T-helper 17 cell (primary cell): ENCODE measurements at regions not wholly inside any gene's neighbourhood (a gene's known extent, or its start where the extent isn't known, plus 50 kb on each side); places are given as distances from the start of the nearest gene placed in this dataset.

Experiments used
- ATAC-seq: fragments of 150-1000 bp; cut with Tn5 transposase; 2 replicates; pipeline ENCODE4 v1.10.0; 2021; ENCODE audit warnings: mild to moderate bottlenecking, moderate library complexity
- DNase-seq, 3 donors: peaks; one replicate each; pipeline versions ENCODE4 v3.0.0 to v3.0.0-alpha.2; 2020 to 2021
- H3K9me3 ChIP-seq: one replicate; pipeline ENCODE4 v1.7.0; 2013; ENCODE audit warnings: low read length, mild to moderate bottlenecking; ENCODE audit not compliant: control insufficient read depth, poor library complexity, severe bottlenecking
- H3K27ac Mint-ChIP-seq: one replicate; pipeline ENCODE4 v1.8.0; 2022; ENCODE audit warnings: mild to moderate bottlenecking, moderate library complexity, mixed read lengths
- H3K27me3 Mint-ChIP-seq: one replicate; pipeline ENCODE4 v1.8.0; 2022; ENCODE audit warnings: mixed read lengths
- H3K36me3 Mint-ChIP-seq: one replicate; pipeline ENCODE4 v1.8.0; 2022; ENCODE audit warnings: low read depth, mixed read lengths
- H3K4me1 Mint-ChIP-seq: one replicate; pipeline ENCODE4 v1.8.0; 2022; ENCODE audit warnings: mild to moderate bottlenecking, mixed read lengths
- H3K4me3 Mint-ChIP-seq: one replicate; pipeline ENCODE4 v1.8.0; 2022; ENCODE audit warnings: mild to moderate bottlenecking, moderate library complexity, mixed read lengths

DNA sequence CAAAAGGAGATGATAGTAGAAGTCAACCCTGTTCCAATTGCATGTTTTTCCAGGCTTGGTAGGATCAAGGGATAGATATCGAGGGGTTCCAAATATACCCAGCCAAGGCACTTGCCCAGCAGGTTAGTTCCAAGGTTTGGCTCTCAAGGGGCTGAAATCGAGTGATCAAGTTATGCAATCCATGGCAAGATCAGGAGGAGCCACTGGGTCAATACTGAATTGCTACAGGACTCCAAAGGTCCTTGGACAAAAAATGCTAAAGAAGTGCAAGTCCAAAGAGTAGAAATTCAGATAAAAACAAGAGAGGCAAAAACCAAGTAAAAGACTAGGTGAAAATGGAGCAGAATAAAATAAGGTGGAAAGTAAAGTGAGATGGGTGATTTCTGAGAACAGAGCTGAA, 179.1 kb upstream of the RFX3 start:
- DNase-seq (no peak), ATAC-seq (no peak)
- no peaks in the 10 kb centered on the region for H3K9me3 ChIP-seq
- Mint-ChIP-seq H3K36me3 (peaks cover 2% of the 10 kb centered on the region), H3K4me3 (no peak overlapping the region), H3K27ac (no peak overlapping the region), H3K4me1 (no peaks in the 10 kb centered on the region), H3K27me3 (peaks cover 24% of the 10 kb centered on the region)

DNA sequence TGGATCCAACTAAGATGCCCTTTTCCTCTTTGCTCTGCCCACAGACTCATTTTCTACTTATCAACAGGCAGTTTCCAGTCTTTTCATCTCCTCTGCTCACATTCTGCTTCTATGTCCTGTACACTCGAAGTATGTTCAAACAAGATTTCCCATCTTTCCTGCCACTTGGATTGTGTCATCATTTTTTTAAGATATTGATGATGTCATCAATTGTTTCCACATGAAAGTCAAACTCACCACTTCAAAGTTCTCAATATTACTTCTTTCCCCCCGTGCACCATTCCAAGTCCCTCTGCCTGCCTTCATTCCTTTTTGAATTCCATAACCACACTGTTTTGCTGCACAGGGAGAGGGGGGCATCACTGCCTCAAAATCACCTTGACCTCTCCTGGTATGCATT, 175.0 kb upstream of the RFX3 start:
- peaks cover 30% of the 10 kb centered on the region for H3K27me3 Mint-ChIP-seq
- peaks cover 2% of the 10 kb centered on the region for H3K36me3 Mint-ChIP-seq
- no peaks in the 10 kb centered on the region for H3K9me3 ChIP-seq
- no peaks in the 10 kb centered on the region for H3K4me1 Mint-ChIP-seq
- no peak overlapping the region for H3K4me3 Mint-ChIP-seq
- ATAC-seq, result no peak
- DNase-seq, result no peak
- no peak overlapping the region for H3K27ac Mint-ChIP-seq

DNA sequence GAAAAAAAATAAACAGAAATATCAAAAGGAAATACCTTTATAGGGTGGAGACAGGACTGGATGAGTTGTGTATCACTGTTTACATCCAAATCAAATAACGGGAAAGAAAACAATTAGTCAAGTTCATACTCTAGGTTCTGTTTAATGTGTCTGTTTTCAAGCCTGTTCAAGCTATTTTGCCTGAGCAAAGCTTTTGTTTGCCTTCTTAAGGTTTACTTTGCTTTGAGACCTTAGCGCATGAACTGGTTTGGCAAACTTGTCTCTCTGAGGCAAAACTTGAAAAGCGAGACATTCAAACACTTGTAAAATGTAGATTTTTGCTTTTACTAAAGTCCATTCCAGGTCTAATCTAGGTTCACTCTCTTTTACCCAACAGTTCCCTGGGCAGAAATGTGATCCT, 174.1 kb upstream of the RFX3 start:
- DNase-seq (no peak), ATAC-seq (no peak)
- Mint-ChIP-seq H3K27me3 (peaks cover 22% of the 10 kb centered on the region), H3K4me1 (no peaks in the 10 kb centered on the region), H3K36me3 (peaks cover 2% of the 10 kb centered on the region), H3K27ac (no peak overlapping the region), H3K4me3 (no peak overlapping the region)
- no peaks in the 10 kb centered on the region for H3K9me3 ChIP-seq

DNA sequence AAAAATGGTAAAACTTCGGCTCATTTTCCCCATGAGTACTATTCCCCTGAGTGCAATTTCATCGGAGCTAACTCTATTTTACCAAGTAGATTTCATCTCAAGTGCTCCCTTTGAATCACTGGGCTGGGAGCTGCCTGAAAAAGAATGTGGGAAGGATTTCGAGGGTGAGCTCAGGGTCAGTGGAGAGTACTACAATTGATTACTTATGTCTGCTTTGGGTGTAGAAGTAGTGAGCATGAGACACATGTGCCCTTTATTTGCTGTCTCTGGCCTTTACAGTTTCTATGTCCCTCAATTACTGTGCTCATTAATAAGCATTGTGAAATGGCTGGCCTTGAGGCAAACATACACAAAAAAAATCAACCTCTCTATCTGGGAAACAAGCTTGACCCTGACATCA, 172.7 kb upstream of the RFX3 start:
- ATAC-seq (no peak), DNase-seq (no peak)
- peaks cover 2% of the 10 kb centered on the region for H3K36me3 Mint-ChIP-seq
- no peak overlapping the region for H3K4me3 Mint-ChIP-seq
- peaks cover 20% of the 10 kb centered on the region for H3K27me3 Mint-ChIP-seq
- no peaks in the 10 kb centered on the region for H3K9me3 ChIP-seq
- no peak overlapping the region for H3K27ac Mint-ChIP-seq
- H3K4me1 Mint-ChIP-seq, result no peaks in the 10 kb centered on the region

DNA sequence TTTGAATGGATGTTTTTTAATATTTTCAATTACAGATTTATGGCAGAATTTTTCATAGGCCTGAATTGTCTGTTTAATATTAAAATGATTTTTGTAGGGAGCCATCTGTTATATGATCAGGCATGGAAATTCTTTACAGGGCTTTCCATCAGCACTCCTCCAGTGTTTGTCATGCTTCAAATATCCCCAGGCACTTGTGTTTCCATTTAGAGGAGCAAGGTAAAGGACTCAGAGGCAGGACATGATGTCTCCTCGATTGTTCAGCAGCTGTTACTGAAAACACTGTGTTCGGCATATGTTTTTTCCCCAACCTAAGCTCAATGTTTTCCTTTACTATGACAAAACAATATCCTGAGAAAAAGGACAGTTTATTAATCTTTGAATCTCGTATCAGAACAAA, 172.3 kb upstream of the RFX3 start:
- H3K4me1 Mint-ChIP-seq, result no peaks in the 10 kb centered on the region
- ATAC-seq, result no peak
- H3K9me3 ChIP-seq, result no peaks in the 10 kb centered on the region
- H3K4me3 Mint-ChIP-seq, result no peak overlapping the region
- no peak overlapping the region for H3K27ac Mint-ChIP-seq
- peaks cover 20% of the 10 kb centered on the region for H3K27me3 Mint-ChIP-seq
- DNase-seq, result no peak
- H3K36me3 Mint-ChIP-seq, result peaks cover 2% of the 10 kb centered on the region

DNA sequence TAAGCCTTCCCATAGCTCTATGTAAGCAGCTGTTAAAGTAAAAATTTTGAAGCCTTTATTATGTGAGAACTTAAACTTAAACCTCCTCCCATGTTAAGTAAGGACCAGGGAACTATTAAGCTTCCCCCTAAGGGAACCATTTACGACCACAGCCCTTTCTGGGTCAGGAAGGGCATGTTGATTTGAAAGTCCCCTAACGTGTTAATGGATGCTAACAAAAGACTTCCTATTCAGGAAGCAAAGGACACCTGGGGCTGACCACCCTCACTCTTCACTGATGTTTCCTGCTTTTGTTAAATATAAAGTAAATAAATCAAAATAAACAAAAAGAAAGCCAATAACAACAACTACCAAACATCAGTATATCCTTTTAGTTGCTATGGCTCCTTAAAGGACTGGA, 170.6 kb upstream of the RFX3 start:
- no peak for DNase-seq
- H3K27ac Mint-ChIP-seq, result no peak overlapping the region
- H3K4me3 Mint-ChIP-seq, result no peak overlapping the region
- no peaks in the 10 kb centered on the region for H3K36me3 Mint-ChIP-seq
- H3K27me3 Mint-ChIP-seq, result peaks cover 20% of the 10 kb centered on the region
- ATAC-seq, result no peak
- H3K9me3 ChIP-seq, result no peaks in the 10 kb centered on the region
- H3K4me1 Mint-ChIP-seq, result no peaks in the 10 kb centered on the region

DNA sequence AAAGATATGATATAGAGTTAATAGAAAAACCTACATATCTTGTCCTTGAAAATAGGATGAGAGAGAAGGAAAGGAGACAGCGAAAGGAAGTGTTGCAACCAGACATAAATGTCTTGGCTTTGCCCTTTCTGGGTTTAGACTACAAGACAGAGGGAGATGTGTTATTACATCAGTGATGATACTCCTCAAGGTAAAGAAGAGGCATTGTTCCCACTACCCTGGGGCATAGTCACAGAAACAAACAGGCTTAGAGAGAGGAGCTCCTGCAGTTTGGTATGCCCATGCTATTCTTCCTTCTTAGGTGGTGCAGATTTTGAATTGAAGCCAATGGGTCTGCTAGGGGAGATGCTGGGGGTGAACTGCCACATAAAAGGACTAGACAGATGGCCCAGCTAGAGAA, 166.8 kb upstream of the RFX3 start:
- no peaks in the 10 kb centered on the region for H3K4me1 Mint-ChIP-seq
- no peaks in the 10 kb centered on the region for H3K9me3 ChIP-seq
- H3K27ac Mint-ChIP-seq, result no peak overlapping the region
- DNase-seq (no peak), ATAC-seq (no peak)
- H3K4me3 Mint-ChIP-seq, result no peak overlapping the region
- H3K36me3 Mint-ChIP-seq, result no peaks in the 10 kb centered on the region
- H3K27me3 Mint-ChIP-seq, result peaks cover 4% of the 10 kb centered on the region

DNA sequence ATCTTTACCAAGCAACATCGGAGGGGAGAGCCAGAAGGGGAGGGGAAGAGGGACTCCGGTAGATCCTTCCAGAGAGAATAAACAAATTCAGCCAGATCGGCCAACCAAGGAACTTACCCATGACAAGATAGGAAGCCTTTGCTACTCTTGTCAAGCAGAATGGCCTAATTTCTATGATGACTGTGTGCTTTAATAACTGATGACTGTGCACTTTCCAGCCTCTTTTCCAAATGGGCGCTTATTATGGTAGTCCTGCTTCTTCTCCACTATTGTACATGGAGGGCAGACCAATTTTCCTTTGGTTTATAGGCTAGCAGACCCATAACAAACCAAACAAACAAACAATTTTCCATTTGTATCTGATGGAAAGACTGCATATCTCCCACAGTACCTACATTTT, 163.8 kb upstream of the RFX3 start:
- DNase-seq (no peak), ATAC-seq (no peak)
- no peak overlapping the region for H3K4me3 Mint-ChIP-seq
- no peak overlapping the region for H3K27ac Mint-ChIP-seq
- no peaks in the 10 kb centered on the region for H3K4me1 Mint-ChIP-seq
- no peaks in the 10 kb centered on the region for H3K27me3 Mint-ChIP-seq
- no peaks in the 10 kb centered on the region for H3K36me3 Mint-ChIP-seq
- no peaks in the 10 kb centered on the region for H3K9me3 ChIP-seq

DNA sequence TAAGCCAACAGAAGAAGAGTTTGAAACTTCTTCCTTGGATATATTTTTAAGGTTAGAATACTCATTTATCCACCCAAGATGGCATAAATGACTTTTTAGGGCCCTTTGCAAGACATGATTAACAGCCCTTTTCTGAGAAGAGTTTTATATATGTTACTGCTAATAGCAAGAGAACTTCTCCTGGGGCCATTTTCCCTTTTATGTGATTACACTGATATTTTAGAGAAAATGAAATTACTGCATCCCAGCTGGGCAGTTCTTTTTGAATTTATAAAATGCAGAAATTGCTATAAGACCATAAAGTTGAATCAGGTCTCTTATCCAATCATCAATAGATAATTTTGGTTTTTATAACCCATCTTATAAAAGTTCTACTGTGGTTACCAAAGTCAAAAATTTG, 161.3 kb upstream of the RFX3 start:
- Mint-ChIP-seq H3K4me1 (no peaks in the 10 kb centered on the region), H3K4me3 (no peak overlapping the region), H3K36me3 (no peaks in the 10 kb centered on the region), H3K27ac (no peak overlapping the region), H3K27me3 (no peaks in the 10 kb centered on the region)
- no peaks in the 10 kb centered on the region for H3K9me3 ChIP-seq
- ATAC-seq (no peak), DNase-seq (no peak)

DNA sequence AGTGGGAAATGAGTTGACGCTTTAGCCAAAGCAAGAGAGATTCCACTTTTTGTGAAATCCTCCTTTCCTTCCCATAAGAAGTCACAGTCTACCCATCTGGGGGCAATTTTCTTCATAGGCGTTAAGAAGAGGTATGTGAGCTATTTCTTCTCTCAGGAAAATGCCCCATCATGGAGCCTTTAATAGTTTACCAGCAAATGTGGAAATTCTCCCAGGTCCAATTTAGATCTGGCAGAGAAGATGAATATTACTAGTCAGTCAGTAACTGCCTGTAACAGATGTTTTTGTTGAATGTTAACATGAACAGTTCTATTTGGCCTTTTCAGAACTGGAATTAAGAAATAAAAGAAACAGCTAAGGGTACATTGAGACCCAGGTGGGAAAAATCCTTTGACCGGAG, 156.4 kb upstream of the RFX3 start:
- Mint-ChIP-seq H3K4me3 (no peak overlapping the region), H3K36me3 (no peaks in the 10 kb centered on the region), H3K27ac (no peak overlapping the region), H3K27me3 (no peaks in the 10 kb centered on the region), H3K4me1 (no peaks in the 10 kb centered on the region)
- DNase-seq, result no peak
- H3K9me3 ChIP-seq, result no peaks in the 10 kb centered on the region
- ATAC-seq, result no peak

DNA sequence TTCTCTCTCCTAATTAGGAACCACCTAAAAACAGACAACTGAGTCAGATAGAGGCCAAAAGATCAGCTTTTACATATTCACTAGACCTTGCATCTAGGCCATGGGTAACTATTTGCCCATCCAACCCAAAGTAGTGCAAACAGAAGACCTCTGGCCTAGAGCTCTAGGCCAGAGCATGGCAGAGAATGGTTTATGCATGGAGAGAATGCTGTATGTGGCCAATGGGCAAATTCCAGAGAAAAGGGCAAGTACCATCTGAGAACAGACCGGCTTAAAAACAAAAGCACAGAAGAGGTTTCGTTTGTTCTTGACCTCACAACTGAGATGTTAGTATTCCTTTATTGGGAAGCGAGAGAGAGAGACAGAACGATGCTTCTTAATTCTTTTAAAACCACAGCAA, 151.7 kb upstream of the RFX3 start:
- Mint-ChIP-seq H3K4me3 (no peak overlapping the region), H3K27ac (no peak overlapping the region), H3K27me3 (no peaks in the 10 kb centered on the region), H3K36me3 (peaks cover 3% of the 10 kb centered on the region), H3K4me1 (peaks cover under 1% of the 10 kb centered on the region)
- no peaks in the 10 kb centered on the region for H3K9me3 ChIP-seq
- DNase-seq (no peak), ATAC-seq (no peak)

DNA sequence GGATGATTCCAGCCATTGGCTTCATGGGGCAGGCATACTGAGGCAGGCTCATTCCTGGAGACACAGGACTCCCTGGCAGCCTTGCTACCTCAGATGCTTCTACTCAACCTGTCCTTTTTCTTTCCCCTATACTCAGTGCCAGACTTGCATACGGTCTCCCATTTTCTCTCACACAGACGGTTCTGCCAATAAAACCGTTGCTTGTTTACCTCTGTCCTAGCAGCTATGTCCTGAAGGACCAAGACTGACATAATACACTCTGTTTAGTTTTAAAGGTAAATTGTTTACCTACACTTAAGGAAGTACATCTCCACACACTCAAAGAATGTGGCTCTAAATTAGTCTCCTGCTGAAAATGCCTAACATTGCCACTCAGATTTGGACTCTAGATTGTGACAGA, 151.0 kb upstream of the RFX3 start:
- ATAC-seq (no peak), DNase-seq (no peak)
- H3K27me3 Mint-ChIP-seq, result no peaks in the 10 kb centered on the region
- H3K9me3 ChIP-seq, result no peaks in the 10 kb centered on the region
- peaks cover 3% of the 10 kb centered on the region for H3K36me3 Mint-ChIP-seq
- peaks cover 2% of the 10 kb centered on the region for H3K4me1 Mint-ChIP-seq
- no peak overlapping the region for H3K4me3 Mint-ChIP-seq
- H3K27ac Mint-ChIP-seq, result no peak overlapping the region

DNA sequence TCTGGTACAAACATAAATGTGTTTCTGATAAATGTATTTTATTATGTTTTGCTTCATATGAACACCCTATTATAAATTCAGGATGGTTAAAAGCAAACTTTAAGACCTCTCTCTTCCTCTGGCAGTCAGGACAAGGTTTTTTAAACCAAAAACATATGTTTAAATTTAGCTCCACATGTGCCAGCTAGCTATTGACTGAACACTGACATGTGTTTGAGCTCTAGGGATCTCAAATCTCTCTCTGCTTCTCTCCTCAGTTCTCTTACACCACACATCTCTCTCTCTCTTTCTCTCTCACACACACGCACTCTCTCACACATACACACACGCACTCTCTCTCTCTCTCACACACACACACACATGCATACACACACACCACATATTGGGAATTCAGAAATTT, 150.1 kb upstream of the RFX3 start:
- Mint-ChIP-seq H3K4me3 (no peak overlapping the region), H3K36me3 (peaks cover 3% of the 10 kb centered on the region), H3K27ac (no peak overlapping the region), H3K27me3 (no peaks in the 10 kb centered on the region), H3K4me1 (peaks cover 2% of the 10 kb centered on the region)
- no peak for DNase-seq
- ATAC-seq, result no peak
- no peaks in the 10 kb centered on the region for H3K9me3 ChIP-seq

DNA sequence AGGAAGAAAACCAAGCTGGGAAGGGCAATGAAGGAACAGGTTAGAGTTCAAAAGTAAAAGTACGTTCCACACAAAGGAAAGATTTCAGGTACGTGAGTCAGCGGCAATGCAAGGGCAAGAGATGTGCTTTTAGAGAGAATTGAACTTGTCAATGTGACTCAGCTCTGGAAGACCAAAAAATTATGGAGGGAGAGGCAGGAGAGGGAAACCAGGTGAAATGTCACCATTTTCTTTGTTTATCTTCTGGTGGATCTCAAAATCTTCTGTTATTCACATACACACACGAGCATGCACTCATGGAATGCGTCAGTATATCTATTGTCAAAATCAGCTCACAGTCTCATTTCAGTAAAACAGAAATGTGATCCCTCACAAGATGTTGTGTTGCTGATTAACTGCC, 148.8 kb upstream of the RFX3 start:
- H3K9me3 ChIP-seq, result no peaks in the 10 kb centered on the region
- H3K4me1 Mint-ChIP-seq, result peaks cover 2% of the 10 kb centered on the region
- peaks cover 5% of the 10 kb centered on the region for H3K36me3 Mint-ChIP-seq
- H3K27ac Mint-ChIP-seq, result no peak overlapping the region
- no peak for DNase-seq
- no peak for ATAC-seq
- no peaks in the 10 kb centered on the region for H3K27me3 Mint-ChIP-seq
- no peak overlapping the region for H3K4me3 Mint-ChIP-seq

DNA sequence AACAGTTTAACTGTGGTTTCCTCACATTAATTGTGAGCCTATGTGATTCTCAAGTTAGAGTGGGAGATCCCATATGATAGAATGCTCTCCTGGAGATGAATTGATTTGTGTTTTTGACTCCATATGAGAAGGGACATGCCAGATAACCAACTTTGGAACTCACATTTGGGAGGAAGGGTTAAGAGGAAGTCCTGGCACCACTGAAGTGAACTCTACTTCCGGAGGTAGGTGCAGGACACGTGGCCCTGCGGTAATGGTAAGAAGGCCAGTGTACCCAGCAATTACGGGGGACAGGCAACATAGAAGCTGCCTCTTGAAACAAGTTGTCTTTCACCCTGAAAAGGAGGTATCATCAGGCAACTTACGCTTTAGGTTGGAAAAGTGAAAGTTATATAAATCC, 146.6 kb upstream of the RFX3 start:
- Mint-ChIP-seq H3K27ac (no peak overlapping the region), H3K27me3 (no peaks in the 10 kb centered on the region), H3K4me1 (peaks cover 2% of the 10 kb centered on the region), H3K4me3 (no peak overlapping the region), H3K36me3 (peaks cover 5% of the 10 kb centered on the region)
- H3K9me3 ChIP-seq, result no peaks in the 10 kb centered on the region
- no peak for DNase-seq
- ATAC-seq, result no peak
